ENCODE measurements at regions not wholly inside any gene's neighbourhood (a gene's known extent, or its start where the extent isn't known, plus 50 kb on each side); places are given as distances from the start of the nearest gene placed in this dataset.

DNA sequence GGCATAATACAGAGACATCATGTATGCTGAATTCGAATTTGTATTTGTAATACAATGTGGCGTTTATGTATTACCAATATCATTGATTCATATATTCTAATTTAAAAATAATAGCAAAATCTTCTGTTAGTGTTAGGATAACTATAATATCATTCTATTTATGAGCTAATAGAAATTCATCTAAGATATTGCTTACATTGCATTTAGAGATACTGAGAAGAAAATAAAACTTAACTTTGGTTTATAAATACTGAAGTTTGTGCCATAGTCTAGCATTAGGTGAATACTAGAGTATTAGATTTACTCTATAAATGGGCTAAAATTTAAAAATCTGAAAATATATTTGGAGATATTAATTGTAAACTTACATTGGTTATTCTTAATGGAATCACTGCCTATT, 1590.6 kb downstream of the PCDH18 start:
- Histone ChIP-seq H3K9me3 (ENCODE audit: control insufficient read depth, insufficient read depth, low read length) (no peaks in the 10 kb centered on the region), H3K27me3 (ENCODE audit: control insufficient read depth, insufficient read depth, low read length) (no peaks in the 10 kb centered on the region), H3K4me3 (ENCODE audit: low read depth, low read length) (no peak overlapping the region), H3K27ac (ENCODE audit: low read depth, low read length) (no peak overlapping the region)
- TF ChIP-seq, protein P1, sequence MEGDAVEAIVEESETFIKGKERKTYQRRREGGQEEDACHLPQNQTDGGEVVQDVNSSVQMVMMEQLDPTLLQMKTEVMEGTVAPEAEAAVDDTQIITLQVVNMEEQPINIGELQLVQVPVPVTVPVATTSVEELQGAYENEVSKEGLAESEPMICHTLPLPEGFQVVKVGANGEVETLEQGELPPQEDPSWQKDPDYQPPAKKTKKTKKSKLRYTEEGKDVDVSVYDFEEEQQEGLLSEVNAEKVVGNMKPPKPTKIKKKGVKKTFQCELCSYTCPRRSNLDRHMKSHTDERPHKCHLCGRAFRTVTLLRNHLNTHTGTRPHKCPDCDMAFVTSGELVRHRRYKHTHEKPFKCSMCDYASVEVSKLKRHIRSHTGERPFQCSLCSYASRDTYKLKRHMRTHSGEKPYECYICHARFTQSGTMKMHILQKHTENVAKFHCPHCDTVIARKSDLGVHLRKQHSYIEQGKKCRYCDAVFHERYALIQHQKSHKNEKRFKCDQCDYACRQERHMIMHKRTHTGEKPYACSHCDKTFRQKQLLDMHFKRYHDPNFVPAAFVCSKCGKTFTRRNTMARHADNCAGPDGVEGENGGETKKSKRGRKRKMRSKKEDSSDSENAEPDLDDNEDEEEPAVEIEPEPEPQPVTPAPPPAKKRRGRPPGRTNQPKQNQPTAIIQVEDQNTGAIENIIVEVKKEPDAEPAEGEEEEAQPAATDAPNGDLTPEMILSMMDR (IDR thresholded peaks at IDR 0.05; ENCODE audit: low read depth, low read length) = no peak
- ChIA-PET CTCF (interaction anchor here (0.7 kb wide), 1 partner anchor 1716 kb away, joined by 3 read pairs; no protein-coding TSS in a partner anchor), POLR2A (no interaction called here)
- no peak for DNase-seq (ENCODE audit: low read depth, low spot score)

DNA sequence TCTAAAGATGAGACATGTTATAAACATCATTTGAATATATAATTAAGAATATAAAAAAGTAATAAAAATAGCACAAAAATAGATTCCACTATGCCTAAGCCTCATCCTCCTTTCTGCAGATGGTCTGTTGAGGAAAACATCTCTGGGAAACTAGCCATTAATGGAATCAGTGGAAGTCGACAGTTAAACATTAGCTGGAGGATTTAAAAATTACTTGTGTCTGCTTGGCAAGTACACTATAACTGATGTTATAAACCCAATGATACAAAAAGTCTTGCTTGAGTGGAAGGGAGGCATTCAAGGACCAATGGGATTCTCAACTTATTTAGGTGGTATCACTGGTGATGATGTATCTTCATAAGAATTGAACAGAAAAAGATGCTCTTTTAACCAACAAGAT, 1598.3 kb downstream of the PCDH18 start:
- DNase-seq (ENCODE audit: low read depth, low spot score) = no peak
- ChIA-PET CTCF (no interaction called here), POLR2A (no interaction called here)
- Histone ChIP-seq H3K9me3 (ENCODE audit: control insufficient read depth, insufficient read depth, low read length) (no peaks in the 10 kb centered on the region), H3K27me3 (ENCODE audit: control insufficient read depth, insufficient read depth, low read length) (no peaks in the 10 kb centered on the region), H3K4me3 (ENCODE audit: low read depth, low read length) (no peak overlapping the region), H3K27ac (ENCODE audit: low read depth, low read length) (no peak overlapping the region)
- TF ChIP-seq, protein P1 (IDR thresholded peaks at IDR 0.05; ENCODE audit: low read depth, low read length) = no peak

DNA sequence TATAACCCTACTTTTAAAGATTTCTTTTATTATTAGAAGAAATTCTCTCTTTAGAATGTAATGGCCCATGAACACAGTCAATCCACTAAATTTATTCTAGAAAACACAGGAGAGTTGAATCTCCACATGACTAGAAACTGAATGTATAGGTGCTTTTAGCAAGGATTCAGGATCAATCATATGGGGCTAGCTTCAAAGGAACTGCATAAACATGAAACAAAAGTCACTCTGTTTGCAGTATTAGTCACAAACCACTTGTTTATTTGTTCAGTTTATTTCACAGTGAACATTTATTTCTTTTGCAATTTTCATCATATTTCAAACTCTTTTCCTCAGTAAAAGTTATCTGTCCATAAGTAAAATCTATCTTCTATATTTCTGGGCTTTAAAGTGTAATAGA, 1604.6 kb downstream of the PCDH18 start:
- Histone ChIP-seq H3K27me3 (ENCODE audit: control insufficient read depth, insufficient read depth, low read length) (no peaks in the 10 kb centered on the region), H3K9me3 (ENCODE audit: control insufficient read depth, insufficient read depth, low read length) (no peaks in the 10 kb centered on the region), H3K4me3 (ENCODE audit: low read depth, low read length) (no peak overlapping the region), H3K27ac (ENCODE audit: low read depth, low read length) (no peak overlapping the region)
- TF ChIP-seq, protein P1 (IDR thresholded peaks at IDR 0.05; ENCODE audit: low read depth, low read length) = no peak
- ChIA-PET CTCF (no interaction called here), POLR2A (no interaction called here)
- DNase-seq (ENCODE audit: low read depth, low spot score) = no peak

DNA sequence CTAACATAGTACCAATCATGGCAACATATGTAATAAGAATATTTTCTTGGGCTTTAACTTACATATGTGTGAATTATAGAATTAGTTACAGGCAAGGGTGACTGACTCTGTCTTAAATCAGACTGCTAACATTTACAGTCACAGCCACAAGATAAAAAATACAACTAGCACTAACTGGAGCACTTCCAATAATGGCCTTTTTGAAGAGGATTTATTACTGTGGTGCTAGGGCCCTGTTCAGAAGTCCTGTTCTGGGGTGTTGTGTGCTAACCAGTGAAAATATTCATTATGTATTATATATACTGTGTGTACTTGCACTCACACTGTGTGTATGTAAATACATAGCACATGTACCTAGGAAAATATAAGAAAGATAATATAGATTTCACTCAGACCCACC, 1611.2 kb downstream of the PCDH18 start:
- no peaks in the 10 kb centered on the region for H3K27me3 ChIP-seq (ENCODE audit: control insufficient read depth, insufficient read depth, low read length)
- ChIA-PET CTCF (no interaction called here), POLR2A (no interaction called here)
- H3K27ac ChIP-seq (ENCODE audit: low read depth, low read length) = no peak overlapping the region
- no peak for DNase-seq (ENCODE audit: low read depth, low spot score)
- H3K9me3 ChIP-seq (ENCODE audit: control insufficient read depth, insufficient read depth, low read length) = no peaks in the 10 kb centered on the region
- TF ChIP-seq, protein P1 (IDR thresholded peaks at IDR 0.05; ENCODE audit: low read depth, low read length) = no peak
- no peak overlapping the region for H3K4me3 ChIP-seq (ENCODE audit: low read depth, low read length)

DNA sequence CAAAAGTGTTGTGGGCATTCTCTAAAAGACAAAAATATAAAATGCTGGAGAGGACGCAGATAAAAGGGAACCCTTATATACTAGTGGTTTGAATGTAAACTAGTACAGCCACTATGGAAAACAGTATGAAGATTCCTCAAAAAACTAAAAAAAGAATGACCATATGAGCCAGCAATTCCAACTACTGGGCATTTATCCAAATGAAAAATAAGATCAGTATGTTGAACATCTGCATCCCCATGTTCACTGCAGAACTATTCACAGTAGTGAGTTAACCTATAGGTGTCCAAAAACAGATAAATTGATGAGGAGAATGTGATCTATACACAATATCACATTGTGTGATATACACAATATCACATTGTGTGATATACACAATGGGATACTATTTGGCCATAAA, 1615.3 kb downstream of the PCDH18 start:
- Histone ChIP-seq H3K27ac (ENCODE audit: low read depth, low read length) (no peak overlapping the region), H3K4me3 (ENCODE audit: low read depth, low read length) (no peak overlapping the region), H3K9me3 (ENCODE audit: control insufficient read depth, insufficient read depth, low read length) (no peaks in the 10 kb centered on the region), H3K27me3 (ENCODE audit: control insufficient read depth, insufficient read depth, low read length) (no peaks in the 10 kb centered on the region)
- CTCF ChIA-PET = no interaction called here
- TF ChIP-seq, protein P1 (IDR thresholded peaks at IDR 0.05; ENCODE audit: low read depth, low read length) = no peak
- POLR2A ChIA-PET = no interaction called here
- peak; percentile 10 for DNase-seq (ENCODE audit: low read depth, low spot score)
